GM21360 (cell line): ENCODE measurements at regions not wholly inside any gene's neighbourhood (a gene's known extent, or its start where the extent isn't known, plus 50 kb on each side); places are given as distances from the start of the nearest gene placed in this dataset.

Experiments used
- ATAC-seq: cut with Tn5 transposase; IDR thresholded peaks from one replicate; pipeline ENCODE4 v1.9.1; 2021; ENCODE audit warnings: mild to moderate bottlenecking, moderate library complexity; ENCODE audit not compliant: unreplicated experiment

DNA sequence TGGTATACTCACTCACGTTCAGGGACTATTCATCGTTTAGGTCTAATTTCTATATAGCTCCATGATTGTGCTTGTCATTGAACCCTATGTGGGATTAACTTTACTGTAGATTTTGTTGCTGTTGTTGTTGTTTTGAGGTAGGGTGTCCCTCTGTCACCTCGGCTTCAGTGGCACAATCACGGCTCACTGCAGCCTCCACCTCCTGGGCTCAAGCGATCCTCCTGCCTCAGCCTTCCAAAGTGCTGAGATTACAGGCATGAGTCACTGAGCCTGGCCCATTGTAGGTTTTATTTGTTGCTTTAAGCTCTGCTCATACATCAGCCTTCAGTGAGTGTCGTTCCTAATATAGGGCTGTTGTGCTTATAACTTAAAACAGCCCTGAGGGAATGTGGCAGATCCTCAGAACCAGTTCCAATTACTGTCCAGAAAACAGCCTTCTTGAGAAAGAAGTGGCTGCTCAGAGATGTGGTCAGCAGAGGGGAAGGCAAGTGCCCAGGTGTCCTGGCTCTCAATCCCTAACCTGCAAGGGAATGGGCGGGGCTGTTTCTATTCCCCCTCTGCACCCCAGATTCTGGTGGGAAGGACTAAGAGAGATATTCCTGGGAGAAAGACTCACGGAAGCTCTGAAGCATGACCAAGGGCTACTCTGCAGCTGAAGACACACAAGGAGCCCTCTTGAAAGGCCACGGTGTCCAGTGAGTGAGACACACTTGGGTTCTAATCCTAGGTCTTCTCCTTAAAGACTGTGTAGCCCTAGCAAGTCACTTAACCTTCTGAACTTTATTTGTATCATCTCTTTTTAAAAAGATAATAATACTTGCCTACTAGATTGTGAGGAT is 79.6 kb upstream of the LCLAT1 start:
- ATAC-seq: no peak

DNA sequence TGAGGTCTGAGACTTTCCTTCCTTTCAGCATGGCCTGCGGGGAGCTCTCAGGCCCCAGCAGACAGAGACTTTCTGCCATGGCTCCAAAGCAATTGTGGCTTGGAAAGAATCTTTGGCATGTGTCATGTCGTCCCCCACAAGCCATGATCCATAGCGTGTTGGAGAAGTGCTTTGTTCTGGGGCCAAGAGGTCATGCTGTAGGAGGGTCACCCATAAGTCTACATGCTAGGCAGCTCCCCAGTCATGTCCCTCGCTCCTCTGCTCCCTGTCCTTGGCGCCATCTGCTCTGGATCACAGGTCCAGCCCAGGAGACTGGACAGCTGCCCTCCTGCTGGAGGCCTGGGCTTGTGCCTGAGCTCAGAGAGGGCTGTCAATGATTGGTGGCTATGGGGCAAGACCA is 78.8 kb upstream of the LCLAT1 start:
- no peak for ATAC-seq

DNA sequence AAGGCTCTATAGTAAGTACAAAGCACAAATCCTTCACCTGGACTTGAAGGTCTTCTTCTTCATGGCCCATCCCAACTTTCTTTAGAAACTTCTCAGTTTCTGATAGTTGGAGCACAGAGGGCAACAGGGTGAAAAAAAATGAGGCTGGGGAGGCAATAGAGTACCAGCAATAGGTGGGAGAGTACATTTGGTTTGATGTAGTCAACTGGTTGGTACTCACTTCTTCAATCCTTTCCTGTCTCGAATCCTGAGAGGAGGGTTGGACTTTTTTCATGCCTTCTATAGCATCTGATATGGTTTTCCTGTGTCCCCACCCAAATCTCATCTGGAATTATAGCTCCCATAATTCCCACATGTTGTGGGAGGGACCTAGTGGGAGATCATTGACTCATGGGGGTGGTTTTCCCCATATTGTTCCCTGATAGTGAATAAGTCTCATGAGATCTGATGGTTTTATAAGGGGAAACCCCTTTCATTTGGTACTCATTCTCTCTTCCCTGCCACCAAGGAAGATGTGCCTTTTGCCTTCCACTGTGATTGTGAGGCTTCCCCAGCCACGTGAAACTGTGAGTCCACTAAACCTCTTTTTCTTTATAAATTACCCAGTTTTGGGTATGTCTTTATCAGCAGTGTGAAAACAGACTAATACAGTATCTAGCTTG is 75.9 kb upstream of the LCLAT1 start:
- ATAC-seq: no peak

DNA sequence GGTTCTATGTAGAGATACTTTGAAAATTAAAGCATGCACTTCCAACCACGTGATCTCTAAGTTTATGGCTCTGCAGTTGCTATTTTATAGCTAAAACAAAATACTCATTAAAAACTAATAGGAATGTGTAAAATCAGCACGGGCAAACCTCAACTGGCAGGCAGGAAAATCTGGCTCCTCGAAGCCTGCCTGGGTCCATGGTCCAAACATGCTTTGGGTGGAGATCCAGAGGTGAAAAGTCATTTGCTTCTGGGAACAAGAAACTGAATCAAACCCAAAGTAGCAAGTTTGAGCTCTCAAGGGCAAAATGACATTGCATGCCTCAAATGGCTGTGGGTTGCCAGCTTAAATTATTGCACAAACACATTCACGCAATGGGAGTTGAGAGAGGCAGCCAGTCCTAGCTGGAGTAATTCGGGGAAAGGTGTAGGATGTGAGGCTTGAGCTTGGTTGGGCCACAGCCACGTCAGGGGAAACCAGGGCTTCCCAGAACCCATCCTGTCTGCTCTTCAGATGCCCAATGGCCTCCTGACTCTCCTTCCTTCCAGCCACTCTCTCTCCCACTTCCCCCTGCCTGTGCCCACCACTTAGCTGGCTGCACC is 75.2 kb upstream of the LCLAT1 start:
- ATAC-seq: no peak

DNA sequence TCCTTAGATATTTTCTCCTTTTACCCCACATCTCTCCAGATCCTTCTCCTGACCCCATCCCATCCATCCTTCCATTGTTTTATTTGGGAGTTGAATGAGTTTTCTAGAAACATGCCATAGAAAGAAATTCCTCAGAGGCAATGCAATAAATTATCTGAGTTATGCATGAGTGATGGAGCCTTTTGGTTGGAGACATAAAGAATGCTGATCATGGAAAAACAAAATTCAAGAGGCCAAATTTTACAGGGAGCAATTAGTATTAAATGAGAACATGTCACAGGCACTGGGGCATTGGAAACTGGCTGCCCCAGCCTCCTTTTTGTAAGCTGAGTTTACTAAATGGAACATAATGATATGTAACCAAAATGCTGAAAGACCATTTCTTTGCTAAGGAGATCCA is 74.2 kb upstream of the LCLAT1 start:
- no peak for ATAC-seq

DNA sequence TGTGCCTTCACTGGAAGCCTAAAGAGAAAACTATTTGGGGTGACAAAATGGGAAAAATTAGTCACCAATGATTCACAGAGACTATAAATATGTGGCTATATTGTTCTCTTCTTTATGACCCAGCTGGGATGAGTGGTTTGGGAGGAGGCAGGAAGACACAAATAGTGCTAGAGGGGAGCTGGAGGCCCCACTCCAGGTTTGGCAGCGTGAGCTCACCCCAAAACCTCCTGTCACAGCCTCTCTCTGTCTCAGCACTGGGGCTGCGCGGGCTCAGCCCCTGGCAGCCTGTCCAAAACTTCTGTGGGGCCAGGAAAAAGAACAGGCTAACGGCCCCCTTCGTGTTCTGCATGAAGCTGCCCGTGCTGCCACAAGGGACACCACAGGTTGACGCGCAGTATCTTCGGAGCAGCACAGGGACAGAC is 73.2 kb upstream of the LCLAT1 start:
- ATAC-seq: no peak

DNA sequence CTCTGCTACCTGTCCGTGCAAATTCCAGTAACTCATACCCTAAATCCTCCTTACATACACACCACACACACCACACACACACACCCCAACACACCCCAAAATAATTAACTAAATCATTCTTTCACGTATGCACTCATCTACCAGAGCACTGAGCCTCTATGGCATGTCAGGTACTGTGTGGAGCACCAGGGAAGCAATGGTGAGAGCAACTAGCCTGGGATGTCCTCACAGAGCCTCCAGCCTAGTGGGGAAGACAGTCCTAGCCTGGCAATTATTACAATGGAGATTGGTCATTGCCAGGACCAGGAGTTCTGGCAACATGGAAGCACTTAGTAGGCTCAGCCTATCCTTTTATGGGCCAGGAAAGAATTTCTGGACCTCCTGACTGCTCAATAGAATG is 72.7 kb upstream of the LCLAT1 start:
- ATAC-seq: no peak

DNA sequence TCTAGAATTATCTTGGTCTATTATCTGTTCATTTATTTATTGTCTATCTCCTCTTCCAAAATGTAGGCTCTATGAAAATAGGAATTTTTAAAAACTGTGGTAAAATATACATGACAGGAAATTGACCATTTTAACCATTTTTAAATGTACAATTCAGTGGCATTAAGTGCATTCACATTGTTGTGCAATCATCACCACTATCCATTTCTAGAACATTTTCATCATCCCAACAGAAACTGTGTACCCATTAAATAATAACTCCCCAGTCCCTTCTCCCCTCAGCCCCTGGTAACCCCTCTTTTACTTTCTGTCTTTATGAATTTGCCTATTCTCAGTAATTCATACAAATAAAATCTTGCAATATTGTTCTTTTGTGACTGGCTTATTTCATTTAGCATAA is 71.1 kb upstream of the LCLAT1 start:
- no peak for ATAC-seq

DNA sequence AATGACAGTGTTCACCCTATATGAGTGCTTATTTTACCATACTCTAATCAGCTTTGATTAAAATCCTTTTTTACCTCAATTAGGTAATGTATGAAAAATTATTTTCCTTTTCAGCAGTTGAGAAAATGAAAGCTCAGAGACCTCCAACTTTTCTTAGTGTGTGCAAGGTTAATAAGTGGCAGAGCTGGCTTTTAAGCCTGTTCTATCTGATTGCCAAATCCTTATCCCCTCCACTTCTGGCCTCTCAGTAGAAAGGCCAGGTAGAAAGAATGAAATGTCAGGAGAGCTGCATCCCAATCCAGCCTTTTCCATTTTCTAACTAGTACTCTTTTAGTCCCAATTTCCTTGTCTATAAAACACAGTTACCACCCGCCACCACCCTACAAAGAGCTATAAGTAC is 67.6 kb upstream of the LCLAT1 start:
- no peak for ATAC-seq

DNA sequence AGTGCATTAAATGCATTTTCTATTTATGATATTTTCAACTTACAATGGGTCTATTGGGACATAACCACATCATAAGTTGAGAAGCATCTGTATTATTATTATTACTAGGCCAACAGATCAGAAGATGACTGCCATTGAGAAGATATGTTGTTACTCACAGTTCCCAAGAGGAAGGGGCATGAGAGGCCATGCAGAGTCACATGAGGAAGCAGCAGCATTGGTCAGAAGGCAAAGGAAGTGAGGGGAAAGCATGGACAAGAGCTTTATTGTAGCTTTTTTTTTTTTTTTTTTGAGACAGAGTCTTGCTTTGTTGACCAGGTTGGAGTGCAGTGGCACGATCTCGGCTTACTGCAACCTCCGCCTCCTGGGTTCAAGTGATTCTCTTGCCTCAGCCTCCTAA is 66.2 kb upstream of the LCLAT1 start:
- ATAC-seq: no peak

DNA sequence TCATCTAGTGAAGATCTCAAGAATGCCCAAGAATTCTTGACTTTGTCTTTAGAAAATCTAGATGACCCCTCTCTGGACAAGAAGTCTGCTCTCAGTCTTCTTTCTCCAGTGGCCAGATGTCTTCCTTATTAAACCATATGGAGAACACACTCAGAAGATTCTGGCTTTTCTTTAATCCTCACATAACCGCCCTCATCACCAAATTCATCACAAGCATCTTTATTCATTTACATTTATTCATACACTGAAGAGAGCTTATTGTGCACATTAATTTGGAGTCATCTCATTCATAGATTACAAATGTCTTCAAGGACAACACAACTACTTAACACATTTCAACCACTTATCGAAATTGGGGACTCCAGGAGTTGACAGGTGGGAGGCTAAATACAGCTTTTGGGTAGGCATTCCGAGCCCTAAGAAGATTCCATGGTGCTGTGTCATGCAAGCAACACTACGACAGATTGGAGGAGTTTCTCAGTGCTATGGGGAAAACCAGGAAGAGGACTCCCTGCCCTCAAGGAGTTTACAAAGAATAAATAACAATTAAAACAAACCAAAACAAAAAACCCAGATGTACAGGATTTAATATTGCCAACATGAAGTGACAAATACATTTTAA is 64.8 kb upstream of the LCLAT1 start:
- ATAC-seq: no peak

DNA sequence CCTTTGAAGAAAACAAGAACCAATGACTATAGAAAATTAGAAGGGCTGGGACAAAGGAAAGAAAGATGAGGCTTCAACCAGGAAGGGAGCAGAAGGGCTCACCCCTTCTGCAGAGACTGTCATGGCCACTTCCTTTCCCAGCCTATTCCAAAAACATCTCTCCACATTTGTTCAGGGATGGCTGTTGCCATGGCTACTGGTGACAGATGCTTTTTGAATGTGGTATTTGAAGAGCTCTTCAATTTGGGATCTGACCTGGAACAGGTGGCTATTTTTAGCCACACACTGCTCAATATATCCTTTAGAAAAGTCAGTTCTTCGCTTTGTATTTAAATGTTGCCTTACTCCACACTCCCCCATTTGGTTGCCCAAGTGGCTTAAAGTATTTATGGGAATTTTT is 64.1 kb upstream of the LCLAT1 start:
- ATAC-seq: no peak

DNA sequence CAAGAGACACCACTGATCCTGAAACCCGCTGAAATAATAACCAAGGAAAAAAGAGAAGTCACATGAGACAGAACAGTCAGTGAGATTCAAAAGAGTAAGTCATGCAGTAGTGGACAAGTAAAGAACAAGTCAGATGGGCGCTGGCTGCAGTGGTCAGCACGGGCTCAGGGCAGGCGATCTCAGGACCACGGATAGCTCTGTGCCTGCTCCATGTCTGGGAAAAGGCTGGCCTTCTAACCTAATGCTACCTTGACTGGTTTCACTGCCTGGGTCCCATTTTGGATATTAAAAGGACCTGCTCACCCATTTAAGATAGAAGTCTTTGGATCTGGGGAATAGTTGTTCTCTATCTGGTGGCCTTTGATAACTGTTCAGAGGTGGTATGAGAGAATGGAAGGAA is 61.7 kb upstream of the LCLAT1 start:
- no peak for ATAC-seq

DNA sequence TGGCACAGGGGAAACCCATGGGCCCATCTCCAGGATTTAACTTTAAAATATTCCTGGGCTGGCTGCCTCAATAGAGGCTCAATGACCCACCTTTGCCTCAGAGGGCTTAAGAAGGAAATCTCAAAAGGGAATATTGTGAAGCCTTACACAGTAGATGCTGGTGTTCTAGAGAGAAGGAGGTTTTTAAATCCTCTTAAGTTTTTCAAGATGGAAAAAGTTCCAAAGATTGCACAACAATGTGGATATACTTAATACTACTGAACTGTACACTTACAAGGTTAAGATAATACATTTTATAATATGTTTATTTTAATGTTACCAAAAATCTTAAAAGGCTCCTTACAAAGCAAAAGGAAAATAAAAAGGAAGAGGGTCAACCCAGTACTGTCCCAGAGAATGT is 54.9 kb upstream of the LCLAT1 start:
- ATAC-seq: no peak

DNA sequence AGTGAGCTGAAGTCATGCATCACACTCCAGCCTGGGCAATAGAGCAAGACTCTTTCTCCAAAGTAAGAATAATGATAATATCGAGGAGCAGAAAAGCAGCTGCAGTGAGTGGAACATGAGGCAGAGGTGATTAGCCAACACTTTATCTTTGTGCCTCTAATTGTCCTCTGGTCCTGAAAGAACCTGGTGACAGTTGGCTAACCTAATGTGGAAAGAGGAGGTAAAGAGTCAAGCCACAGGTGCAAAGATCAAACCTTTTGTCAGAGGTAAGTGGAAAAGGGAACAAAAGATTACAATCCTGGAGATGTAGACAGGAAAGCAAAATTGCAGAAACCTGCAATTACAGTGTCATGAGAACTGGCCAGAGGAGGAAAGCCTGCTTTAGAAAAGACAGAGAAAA is 53.5 kb upstream of the LCLAT1 start:
- no peak for ATAC-seq

DNA sequence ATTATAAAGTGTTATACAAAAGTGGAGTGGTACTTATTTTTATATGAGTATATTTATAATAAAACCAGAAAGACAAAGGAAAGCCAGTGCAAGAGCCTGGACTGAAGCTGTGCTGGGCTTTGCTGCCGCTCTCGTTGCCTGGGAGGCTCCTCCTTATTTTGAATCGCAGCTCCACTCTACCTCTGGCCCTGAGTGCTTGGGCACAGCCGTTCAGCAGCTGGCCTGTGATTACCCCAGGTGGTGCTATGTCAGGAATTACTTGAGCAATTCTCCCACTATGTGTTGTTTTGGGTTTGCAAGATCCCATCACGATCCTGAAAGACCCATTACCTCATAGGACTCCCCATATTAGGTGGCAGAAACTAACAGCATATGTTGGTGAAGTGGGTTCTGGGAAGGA is 53.0 kb upstream of the LCLAT1 start:
- no peak for ATAC-seq

DNA sequence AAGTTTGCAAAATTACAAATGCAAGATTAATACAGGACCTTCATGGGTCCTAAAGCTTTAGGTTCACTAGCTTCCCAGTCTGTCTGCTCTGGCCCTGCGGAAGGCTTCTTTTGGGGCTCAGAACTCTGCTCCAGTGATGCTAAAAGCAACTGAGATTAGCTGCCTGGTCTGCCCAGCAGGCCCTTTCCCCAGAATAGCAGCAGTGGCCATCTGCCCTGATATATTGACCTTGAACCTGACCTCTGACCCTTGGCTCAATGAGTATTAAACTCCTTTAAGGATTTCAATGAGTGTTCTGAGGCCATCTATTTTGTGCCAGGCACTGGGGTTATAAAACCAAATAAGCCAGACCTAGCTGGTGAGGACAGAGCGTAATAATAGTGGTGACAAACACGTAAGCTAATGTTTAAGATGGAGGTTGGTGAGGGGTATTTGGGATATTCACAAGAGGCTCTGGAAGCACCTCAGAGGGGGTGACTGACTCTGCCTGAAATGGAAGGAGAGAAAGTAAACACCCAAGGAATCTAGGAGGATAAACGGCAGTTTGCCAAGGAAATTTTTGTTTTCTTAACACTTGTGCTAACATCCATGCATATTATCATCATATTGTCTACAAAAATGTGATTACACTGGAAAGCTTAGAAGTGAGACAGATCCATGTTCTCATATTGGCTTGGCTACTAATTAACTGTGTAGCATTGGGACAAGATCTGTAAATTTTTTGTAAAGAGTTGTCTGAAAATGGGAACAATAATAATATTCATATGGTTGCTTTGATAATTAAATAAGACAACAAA is 50.4 kb upstream of the LCLAT1 start:
- ATAC-seq: no peak
